WTC11 (cell line): ENCODE measurements at regions not wholly inside any gene's neighbourhood (a gene's known extent, or its start where the extent isn't known, plus 50 kb on each side); places are given as distances from the start of the nearest gene placed in this dataset.

Experiments used
- ATAC-seq: fragments of 200-7000 bp; cut with Tn5 transposase; 2 replicates; pipeline ENCODE4 v1.10.0; 2021; ENCODE audit warnings: mild to moderate bottlenecking, moderate library complexity
- CTCF ChIA-PET: fragments of 300-600 bp; sonication (Branson Sonifier 250); formaldehyde crosslinking; loops from one replicate; lab custom pipeline; 2021; ENCODE audit warnings: antibody characterized with exemption; lab: Charles Lee
- POLR2A ChIA-PET: fragments of 350-600 bp; sonication (Branson Sonifier 250); formaldehyde crosslinking; loops from one replicate; lab custom pipeline; 2021; ENCODE audit warnings: antibody characterized with exemption; lab: Charles Lee
- DNase-seq: peaks from one replicate; pipeline ENCODE4 v3.0.0; 2021; ENCODE audit warnings: low spot score
- H3K27ac Mint-ChIP-seq: 2 replicates; pipeline ENCODE4 v1.8.0; 2021; ENCODE audit warnings: mixed read lengths
- H3K27me3 Mint-ChIP-seq: 2 replicates; pipeline ENCODE4 v1.8.0; 2021; ENCODE audit warnings: low read depth, mild to moderate bottlenecking, moderate library complexity, mixed read lengths
- H3K36me3 Mint-ChIP-seq: 2 replicates; pipeline ENCODE4 v1.8.0; 2021; ENCODE audit warnings: mixed read lengths
- H3K4me1 Mint-ChIP-seq: 2 replicates; pipeline ENCODE4 v1.8.0; 2022; ENCODE audit warnings: mixed read lengths
- H3K4me3 Mint-ChIP-seq: 2 replicates; pipeline ENCODE4 v1.8.0; 2021; ENCODE audit warnings: mild to moderate bottlenecking, moderate library complexity, mixed read lengths
- H3K9me3 Mint-ChIP-seq: 2 replicates; pipeline ENCODE4 v1.8.0; 2021; ENCODE audit warnings: mixed read lengths
- ATF1 ChIP-seq: sonication (generic); formaldehyde crosslinking; IDR thresholded peaks from 2 replicates; pipeline ENCODE4 v1.8.1; 2023; ENCODE audit warnings: mild to moderate bottlenecking, moderate library complexity, missing genetic modification reagents
- EMX1 ChIP-seq: fragments of 250-450 bp; sonication (Bioruptor Pico); IDR thresholded peaks from 2 replicates; pipeline ENCODE4 v1.8.0; 2021; ENCODE audit warnings: mild to moderate bottlenecking
- FOXJ3 ChIP-seq: sonication (generic); formaldehyde crosslinking; IDR thresholded peaks from 2 replicates; pipeline ENCODE4 v1.9.0; 2021; ENCODE audit warnings: missing genetic modification reagents, mild to moderate bottlenecking, borderline replicate concordance
- HMGA2 ChIP-seq: fragments of 250-450 bp; sonication (Bioruptor Pico); IDR thresholded peaks from 2 replicates; pipeline ENCODE4 v1.4.0; 2021; ENCODE audit warnings: mild to moderate bottlenecking, moderate library complexity
- MXD4 ChIP-seq: fragments of 250-450 bp; sonication (Bioruptor Pico); IDR thresholded peaks from 2 replicates; pipeline ENCODE4 v1.8.0; 2021; ENCODE audit warnings: mild to moderate bottlenecking, moderate library complexity, borderline replicate concordance
- OVOL2 ChIP-seq: fragments of 250-450 bp; sonication (Bioruptor Pico); IDR thresholded peaks from 2 replicates; pipeline ENCODE4 v1.9.0; 2021; ENCODE audit warnings: mild to moderate bottlenecking, borderline replicate concordance
- SP1 ChIP-seq: sonication (generic); formaldehyde crosslinking; conservative IDR thresholded peaks from 2 replicates; pipeline ENCODE4 v1.8.1; 2022; ENCODE audit warnings: missing genetic modification reagents
- ZNF396 ChIP-seq: fragments of 250-450 bp; sonication (Bioruptor Pico); IDR thresholded peaks from 2 replicates; pipeline ENCODE4 v1.8.0; 2021; ENCODE audit warnings: mild to moderate bottlenecking, moderate library complexity, borderline replicate concordance
- ZNF671 ChIP-seq: fragments of 250-450 bp; sonication (Bioruptor Pico); IDR thresholded peaks from 2 replicates; pipeline ENCODE4 v1.8.0; 2021; ENCODE audit warnings: mild to moderate bottlenecking
- TF ChIP-seq, protein P1 (sequence below): sonication (generic); formaldehyde crosslinking; IDR thresholded peaks from 2 replicates; pipeline ENCODE4 v1.8.1; 2023; ENCODE audit warnings: mild to moderate bottlenecking, missing genetic modification reagents, borderline replicate concordance
- TF ChIP-seq, protein P2 (sequence below): sonication (generic); formaldehyde crosslinking; IDR thresholded peaks from 2 replicates; pipeline ENCODE4 v1.8.0; 2023; ENCODE audit warnings: missing genetic modification reagents, mild to moderate bottlenecking, borderline replicate concordance
- TF ChIP-seq, protein P3 (sequence below): fragments of 250-450 bp; sonication (Bioruptor Pico); IDR thresholded peaks from 2 replicates; pipeline ENCODE4 v1.8.0; 2021; ENCODE audit warnings: mild to moderate bottlenecking
- TF ChIP-seq, protein P4 (sequence below): fragments of 250-450 bp; sonication (Bioruptor Pico); IDR thresholded peaks from 2 replicates; pipeline ENCODE4 v1.9.0; 2021; ENCODE audit warnings: mild to moderate bottlenecking
- TF ChIP-seq, protein P5 (sequence below): sonication (generic); formaldehyde crosslinking; IDR thresholded peaks from 2 replicates; pipeline ENCODE4 v1.8.0; 2022; ENCODE audit warnings: missing genetic modification reagents

DNA sequence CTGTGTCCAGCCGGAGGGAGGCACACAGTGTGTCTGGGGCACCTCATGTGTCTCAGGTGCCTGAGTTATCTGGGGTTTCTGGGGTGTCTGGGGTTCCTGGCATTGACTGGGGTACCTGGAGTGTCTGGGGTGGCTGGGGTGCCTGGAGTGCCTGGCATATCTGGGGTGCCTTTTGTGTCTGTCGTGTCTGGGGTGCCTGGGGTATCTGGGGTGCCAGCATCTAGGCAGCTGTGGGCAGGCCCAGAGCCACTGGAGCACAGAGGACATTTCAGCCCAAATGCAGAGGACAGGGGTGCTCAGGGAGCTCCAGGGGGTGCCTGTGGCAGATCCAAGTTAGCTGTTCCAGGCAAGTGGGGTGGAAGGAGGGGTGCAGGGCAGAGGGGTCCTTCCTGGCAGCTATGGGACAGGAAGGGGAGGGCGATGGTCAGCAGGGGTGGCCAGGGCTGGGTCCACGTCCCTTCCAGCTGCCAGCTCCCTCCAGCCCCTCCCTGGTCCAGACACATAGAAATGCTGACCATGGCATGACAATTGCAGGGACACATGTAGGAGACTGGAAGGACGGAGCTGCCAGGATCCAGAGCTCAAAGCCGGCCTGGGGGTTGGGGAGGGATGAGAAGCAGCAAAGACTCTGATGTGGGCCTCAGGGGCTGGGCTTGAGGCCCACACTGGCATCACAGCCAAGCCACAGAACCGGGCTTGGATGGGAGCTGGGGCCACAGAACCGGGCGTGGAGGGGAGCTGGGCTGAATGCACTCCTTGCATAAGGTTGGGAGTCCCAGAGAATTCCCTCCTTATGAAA lies 133.0 kb downstream of the BRD1 start:
- no peak overlapping the region for H3K4me3 Mint-ChIP-seq
- H3K27me3 Mint-ChIP-seq, result no peaks in the 10 kb centered on the region
- H3K4me1 Mint-ChIP-seq, result no peaks in the 10 kb centered on the region
- DNase-seq, result no peak
- peaks cover 39% of the 10 kb centered on the region for H3K9me3 Mint-ChIP-seq
- POLR2A ChIA-PET, result no interaction called here
- no peak for TF ChIP-seq ZNF671 (CRISPR knock-in tag)
- TF ChIP-seq, protein P1, sequence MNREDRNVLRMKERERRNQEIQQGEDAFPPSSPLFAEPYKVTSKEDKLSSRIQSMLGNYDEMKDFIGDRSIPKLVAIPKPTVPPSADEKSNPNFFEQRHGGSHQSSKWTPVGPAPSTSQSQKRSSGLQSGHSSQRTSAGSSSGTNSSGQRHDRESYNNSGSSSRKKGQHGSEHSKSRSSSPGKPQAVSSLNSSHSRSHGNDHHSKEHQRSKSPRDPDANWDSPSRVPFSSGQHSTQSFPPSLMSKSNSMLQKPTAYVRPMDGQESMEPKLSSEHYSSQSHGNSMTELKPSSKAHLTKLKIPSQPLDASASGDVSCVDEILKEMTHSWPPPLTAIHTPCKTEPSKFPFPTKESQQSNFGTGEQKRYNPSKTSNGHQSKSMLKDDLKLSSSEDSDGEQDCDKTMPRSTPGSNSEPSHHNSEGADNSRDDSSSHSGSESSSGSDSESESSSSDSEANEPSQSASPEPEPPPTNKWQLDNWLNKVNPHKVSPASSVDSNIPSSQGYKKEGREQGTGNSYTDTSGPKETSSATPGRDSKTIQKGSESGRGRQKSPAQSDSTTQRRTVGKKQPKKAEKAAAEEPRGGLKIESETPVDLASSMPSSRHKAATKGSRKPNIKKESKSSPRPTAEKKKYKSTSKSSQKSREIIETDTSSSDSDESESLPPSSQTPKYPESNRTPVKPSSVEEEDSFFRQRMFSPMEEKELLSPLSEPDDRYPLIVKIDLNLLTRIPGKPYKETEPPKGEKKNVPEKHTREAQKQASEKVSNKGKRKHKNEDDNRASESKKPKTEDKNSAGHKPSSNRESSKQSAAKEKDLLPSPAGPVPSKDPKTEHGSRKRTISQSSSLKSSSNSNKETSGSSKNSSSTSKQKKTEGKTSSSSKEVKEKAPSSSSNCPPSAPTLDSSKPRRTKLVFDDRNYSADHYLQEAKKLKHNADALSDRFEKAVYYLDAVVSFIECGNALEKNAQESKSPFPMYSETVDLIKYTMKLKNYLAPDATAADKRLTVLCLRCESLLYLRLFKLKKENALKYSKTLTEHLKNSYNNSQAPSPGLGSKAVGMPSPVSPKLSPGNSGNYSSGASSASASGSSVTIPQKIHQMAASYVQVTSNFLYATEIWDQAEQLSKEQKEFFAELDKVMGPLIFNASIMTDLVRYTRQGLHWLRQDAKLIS, result no peak
- TF ChIP-seq ZNF396, result no peak
- TF ChIP-seq, all 79 proteins: peak for 0
- no peak for ATAC-seq
- Mint-ChIP-seq H3K27ac (no peak overlapping the region), H3K36me3 (peaks cover 28% of the 10 kb centered on the region)
- CTCF ChIA-PET, result interaction anchor here (0.6 to 1.1 kb wide), 2 partner anchors 62 to 292 kb away, joined by 3 read pairs; no protein-coding TSS in a partner anchor

DNA sequence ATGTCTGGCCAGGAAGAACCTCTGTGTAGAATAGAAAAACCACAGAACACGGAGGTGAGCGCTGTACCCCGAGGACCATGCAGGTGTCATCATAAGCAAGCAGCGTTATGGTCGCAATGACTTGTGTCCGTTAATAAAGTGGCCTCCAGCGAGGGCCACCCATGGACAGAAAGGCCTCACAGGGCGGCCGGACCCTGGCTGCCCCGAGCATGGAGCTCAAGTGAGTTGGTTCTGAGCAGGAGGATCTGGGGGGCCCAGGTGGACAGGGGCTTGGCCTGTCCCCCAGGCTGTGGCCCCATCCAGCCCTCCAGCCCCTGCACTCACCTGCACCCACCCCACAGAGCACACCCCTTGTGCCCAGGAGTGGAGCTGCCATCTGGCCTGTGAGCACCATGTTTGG lies 133.8 kb downstream of the BRD1 start:
- TF ChIP-seq, protein P2, sequence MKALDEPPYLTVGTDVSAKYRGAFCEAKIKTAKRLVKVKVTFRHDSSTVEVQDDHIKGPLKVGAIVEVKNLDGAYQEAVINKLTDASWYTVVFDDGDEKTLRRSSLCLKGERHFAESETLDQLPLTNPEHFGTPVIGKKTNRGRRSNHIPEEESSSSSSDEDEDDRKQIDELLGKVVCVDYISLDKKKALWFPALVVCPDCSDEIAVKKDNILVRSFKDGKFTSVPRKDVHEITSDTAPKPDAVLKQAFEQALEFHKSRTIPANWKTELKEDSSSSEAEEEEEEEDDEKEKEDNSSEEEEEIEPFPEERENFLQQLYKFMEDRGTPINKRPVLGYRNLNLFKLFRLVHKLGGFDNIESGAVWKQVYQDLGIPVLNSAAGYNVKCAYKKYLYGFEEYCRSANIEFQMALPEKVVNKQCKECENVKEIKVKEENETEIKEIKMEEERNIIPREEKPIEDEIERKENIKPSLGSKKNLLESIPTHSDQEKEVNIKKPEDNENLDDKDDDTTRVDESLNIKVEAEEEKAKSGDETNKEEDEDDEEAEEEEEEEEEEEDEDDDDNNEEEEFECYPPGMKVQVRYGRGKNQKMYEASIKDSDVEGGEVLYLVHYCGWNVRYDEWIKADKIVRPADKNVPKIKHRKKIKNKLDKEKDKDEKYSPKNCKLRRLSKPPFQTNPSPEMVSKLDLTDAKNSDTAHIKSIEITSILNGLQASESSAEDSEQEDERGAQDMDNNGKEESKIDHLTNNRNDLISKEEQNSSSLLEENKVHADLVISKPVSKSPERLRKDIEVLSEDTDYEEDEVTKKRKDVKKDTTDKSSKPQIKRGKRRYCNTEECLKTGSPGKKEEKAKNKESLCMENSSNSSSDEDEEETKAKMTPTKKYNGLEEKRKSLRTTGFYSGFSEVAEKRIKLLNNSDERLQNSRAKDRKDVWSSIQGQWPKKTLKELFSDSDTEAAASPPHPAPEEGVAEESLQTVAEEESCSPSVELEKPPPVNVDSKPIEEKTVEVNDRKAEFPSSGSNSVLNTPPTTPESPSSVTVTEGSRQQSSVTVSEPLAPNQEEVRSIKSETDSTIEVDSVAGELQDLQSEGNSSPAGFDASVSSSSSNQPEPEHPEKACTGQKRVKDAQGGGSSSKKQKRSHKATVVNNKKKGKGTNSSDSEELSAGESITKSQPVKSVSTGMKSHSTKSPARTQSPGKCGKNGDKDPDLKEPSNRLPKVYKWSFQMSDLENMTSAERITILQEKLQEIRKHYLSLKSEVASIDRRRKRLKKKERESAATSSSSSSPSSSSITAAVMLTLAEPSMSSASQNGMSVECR (CRISPR knock-in tag), result no peak
- TF ChIP-seq, protein P3, sequence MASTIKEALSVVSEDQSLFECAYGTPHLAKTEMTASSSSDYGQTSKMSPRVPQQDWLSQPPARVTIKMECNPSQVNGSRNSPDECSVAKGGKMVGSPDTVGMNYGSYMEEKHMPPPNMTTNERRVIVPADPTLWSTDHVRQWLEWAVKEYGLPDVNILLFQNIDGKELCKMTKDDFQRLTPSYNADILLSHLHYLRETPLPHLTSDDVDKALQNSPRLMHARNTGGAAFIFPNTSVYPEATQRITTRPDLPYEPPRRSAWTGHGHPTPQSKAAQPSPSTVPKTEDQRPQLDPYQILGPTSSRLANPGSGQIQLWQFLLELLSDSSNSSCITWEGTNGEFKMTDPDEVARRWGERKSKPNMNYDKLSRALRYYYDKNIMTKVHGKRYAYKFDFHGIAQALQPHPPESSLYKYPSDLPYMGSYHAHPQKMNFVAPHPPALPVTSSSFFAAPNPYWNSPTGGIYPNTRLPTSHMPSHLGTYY (CRISPR knock-in tag), result no peak
- TF ChIP-seq OVOL2 (CRISPR knock-in tag) (no peak), EMX1 (CRISPR knock-in tag) (no peak)
- TF ChIP-seq, protein P4, sequence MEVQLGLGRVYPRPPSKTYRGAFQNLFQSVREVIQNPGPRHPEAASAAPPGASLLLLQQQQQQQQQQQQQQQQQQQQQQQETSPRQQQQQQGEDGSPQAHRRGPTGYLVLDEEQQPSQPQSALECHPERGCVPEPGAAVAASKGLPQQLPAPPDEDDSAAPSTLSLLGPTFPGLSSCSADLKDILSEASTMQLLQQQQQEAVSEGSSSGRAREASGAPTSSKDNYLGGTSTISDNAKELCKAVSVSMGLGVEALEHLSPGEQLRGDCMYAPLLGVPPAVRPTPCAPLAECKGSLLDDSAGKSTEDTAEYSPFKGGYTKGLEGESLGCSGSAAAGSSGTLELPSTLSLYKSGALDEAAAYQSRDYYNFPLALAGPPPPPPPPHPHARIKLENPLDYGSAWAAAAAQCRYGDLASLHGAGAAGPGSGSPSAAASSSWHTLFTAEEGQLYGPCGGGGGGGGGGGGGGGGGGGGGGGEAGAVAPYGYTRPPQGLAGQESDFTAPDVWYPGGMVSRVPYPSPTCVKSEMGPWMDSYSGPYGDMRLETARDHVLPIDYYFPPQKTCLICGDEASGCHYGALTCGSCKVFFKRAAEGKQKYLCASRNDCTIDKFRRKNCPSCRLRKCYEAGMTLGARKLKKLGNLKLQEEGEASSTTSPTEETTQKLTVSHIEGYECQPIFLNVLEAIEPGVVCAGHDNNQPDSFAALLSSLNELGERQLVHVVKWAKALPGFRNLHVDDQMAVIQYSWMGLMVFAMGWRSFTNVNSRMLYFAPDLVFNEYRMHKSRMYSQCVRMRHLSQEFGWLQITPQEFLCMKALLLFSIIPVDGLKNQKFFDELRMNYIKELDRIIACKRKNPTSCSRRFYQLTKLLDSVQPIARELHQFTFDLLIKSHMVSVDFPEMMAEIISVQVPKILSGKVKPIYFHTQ, result no peak
- CTCF ChIA-PET, result no interaction called here
- Mint-ChIP-seq H3K4me3 (no peak overlapping the region), H3K4me1 (no peaks in the 10 kb centered on the region), H3K9me3 (peaks cover 39% of the 10 kb centered on the region), H3K27ac (no peak overlapping the region), H3K27me3 (no peaks in the 10 kb centered on the region; the same call in 1 of the 2 replicates), H3K36me3 (peaks cover 28% of the 10 kb centered on the region)
- ATAC-seq (no peak), DNase-seq (no peak)
- POLR2A ChIA-PET, result no interaction called here

DNA sequence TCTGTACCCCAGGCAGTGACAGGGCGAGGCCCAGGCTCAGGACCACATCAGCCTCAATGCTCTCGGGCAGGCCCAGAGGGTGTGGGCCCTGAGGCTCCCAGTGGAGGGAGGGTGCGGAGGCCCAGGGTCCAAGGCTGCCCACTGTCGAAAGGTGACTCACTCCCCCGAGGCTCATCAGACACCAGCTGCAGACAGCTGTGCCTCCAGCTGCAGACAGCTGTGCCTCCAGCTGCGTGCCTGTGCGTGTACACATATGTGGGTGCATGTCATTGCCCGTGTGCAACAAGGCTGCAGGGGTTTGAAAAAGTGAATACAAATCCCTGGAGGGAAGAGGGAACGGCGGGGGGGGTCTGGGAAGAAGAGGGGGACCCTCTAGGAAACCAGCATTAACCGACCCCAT lies 134.3 kb downstream of the BRD1 start:
- ChIA-PET POLR2A (no interaction called here), CTCF (no interaction called here)
- no peak for DNase-seq
- peaks cover 39% of the 10 kb centered on the region for H3K9me3 Mint-ChIP-seq
- no peak overlapping the region for H3K27ac Mint-ChIP-seq
- H3K36me3 Mint-ChIP-seq, result peaks cover 28% of the 10 kb centered on the region
- no peak overlapping the region for H3K4me3 Mint-ChIP-seq
- no peaks in the 10 kb centered on the region; the same call in 1 of the 2 replicates for H3K27me3 Mint-ChIP-seq
- no peak for ATAC-seq
- H3K4me1 Mint-ChIP-seq, result no peaks in the 10 kb centered on the region
- TF ChIP-seq MXD4 (CRISPR knock-in tag) (no peak), SP1 (CRISPR knock-in tag) (no peak), OVOL2 (CRISPR knock-in tag) (no peak), HMGA2 (no peak), ATF1 (CRISPR knock-in tag) (no peak), FOXJ3 (CRISPR knock-in tag) (no peak)
- TF ChIP-seq, protein P5, sequence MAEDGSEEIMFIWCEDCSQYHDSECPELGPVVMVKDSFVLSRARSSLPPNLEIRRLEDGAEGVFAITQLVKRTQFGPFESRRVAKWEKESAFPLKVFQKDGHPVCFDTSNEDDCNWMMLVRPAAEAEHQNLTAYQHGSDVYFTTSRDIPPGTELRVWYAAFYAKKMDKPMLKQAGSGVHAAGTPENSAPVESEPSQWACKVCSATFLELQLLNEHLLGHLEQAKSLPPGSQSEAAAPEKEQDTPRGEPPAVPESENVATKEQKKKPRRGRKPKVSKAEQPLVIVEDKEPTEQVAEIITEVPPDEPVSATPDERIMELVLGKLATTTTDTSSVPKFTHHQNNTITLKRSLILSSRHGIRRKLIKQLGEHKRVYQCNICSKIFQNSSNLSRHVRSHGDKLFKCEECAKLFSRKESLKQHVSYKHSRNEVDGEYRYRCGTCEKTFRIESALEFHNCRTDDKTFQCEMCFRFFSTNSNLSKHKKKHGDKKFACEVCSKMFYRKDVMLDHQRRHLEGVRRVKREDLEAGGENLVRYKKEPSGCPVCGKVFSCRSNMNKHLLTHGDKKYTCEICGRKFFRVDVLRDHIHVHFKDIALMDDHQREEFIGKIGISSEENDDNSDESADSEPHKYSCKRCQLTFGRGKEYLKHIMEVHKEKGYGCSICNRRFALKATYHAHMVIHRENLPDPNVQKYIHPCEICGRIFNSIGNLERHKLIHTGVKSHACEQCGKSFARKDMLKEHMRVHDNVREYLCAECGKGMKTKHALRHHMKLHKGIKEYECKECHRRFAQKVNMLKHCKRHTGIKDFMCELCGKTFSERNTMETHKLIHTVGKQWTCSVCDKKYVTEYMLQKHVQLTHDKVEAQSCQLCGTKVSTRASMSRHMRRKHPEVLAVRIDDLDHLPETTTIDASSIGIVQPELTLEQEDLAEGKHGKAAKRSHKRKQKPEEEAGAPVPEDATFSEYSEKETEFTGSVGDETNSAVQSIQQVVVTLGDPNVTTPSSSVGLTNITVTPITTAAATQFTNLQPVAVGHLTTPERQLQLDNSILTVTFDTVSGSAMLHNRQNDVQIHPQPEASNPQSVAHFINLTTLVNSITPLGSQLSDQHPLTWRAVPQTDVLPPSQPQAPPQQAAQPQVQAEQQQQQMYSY (CRISPR knock-in tag), result no peak
